GM18517 (cell line): ENCODE measurements at regions not wholly inside any gene's neighbourhood (a gene's known extent, or its start where the extent isn't known, plus 50 kb on each side); places are given as distances from the start of the nearest gene placed in this dataset.

Source experiments
- ATAC-seq: cut with Tn5 transposase; IDR thresholded peaks from one replicate; pipeline ENCODE4 v1.9.1; 2021; ENCODE audit warnings: mild to moderate bottlenecking, moderate library complexity; ENCODE audit not compliant: unreplicated experiment

- ATAC-seq = no peak
Measured at GRCh38 chr13:95494082-95494681, 58.3 kb upstream of the CLDN10 start.

- ATAC-seq = no peak
Measured at GRCh38 chr13:95496485-95496884, 56.0 kb upstream of the CLDN10 start.

- ATAC-seq = no peak
Measured at GRCh38 chr13:95497381-95497807, 55.1 kb upstream of the CLDN10 start.

- no peak for ATAC-seq
Measured at GRCh38 chr13:95498886-95499285, 53.6 kb upstream of the CLDN10 start.

GRCh38 chr13:95499811-95500712, 52.5 kb upstream of the CLDN10 start:
- no peak for ATAC-seq

GRCh38 chr13:95502216-95502615, 50.3 kb upstream of the CLDN10 start:
- ATAC-seq = no peak
